HEK293 (cell line): ENCODE measurements at regions not wholly inside any gene's neighbourhood (a gene's known extent, or its start where the extent isn't known, plus 50 kb on each side); places are given as distances from the start of the nearest gene placed in this dataset.

Experiments used
- CTCF ChIA-PET: fragments of 350-600 bp; formaldehyde crosslinking; extraction: SDS; loops from one replicate; lab custom pipeline; 2021; ENCODE audit warnings: antibody characterized with exemption; lab: Yijun Ruan, JAX
- POLR2A ChIA-PET: fragments of 300-600 bp; formaldehyde crosslinking; extraction: SDS; loops from one replicate; lab custom pipeline; 2020; ENCODE audit warnings: antibody characterized with exemption, inconsistent platforms; lab: Yijun Ruan, JAX
- H3K27ac ChIP-seq: fragments of 200-500 bp; sonication (Bioruptor generic); 2 replicates; pipeline ENCODE4 v1.5.1; 2014; ENCODE audit warnings: low read depth, low read length, control low read depth, inconsistent platforms; ENCODE audit errors: extremely low read depth
- H3K36me3 ChIP-seq, 2 experiments: fragments of 200-500 bp in 1 of 2; sonication (Bioruptor generic) in 1 of 2; 1 replicate in 1 of 2; 2 replicates in 1 of 2; pipeline ENCODE4 v1.5.1; 2014 to 2017; ENCODE audit warnings: inconsistent platforms in 2 of 2, low read length in 2 of 2; ENCODE audit not compliant: control insufficient read depth in 2 of 2, insufficient read depth in 1 of 2
- H3K4me1 ChIP-seq: fragments of 200-500 bp; sonication (Bioruptor generic); 2 replicates; pipeline ENCODE4 v1.5.1; 2014; ENCODE audit warnings: mild to moderate bottlenecking, low read length, inconsistent platforms; ENCODE audit not compliant: control insufficient read depth, insufficient read depth
- H3K4me3 ChIP-seq: 2 replicates; pipeline ENCODE4 v1.5.1; 2011; ENCODE audit warnings: low read depth, mild to moderate bottlenecking, control low read depth, low read length, moderate library complexity
- H3K9me3 ChIP-seq: fragments of 200-500 bp; sonication (Bioruptor generic); 2 replicates; pipeline ENCODE4 v1.5.1; 2014; ENCODE audit warnings: low read depth, low read length, inconsistent platforms; ENCODE audit not compliant: control insufficient read depth, insufficient read depth
- GLIS1 ChIP-seq: fragments of 450-650 bp; formaldehyde crosslinking; IDR thresholded peaks from 2 replicates; pipeline ENCODE4 v1.5.1; 2016; ENCODE audit warnings: missing biosample characterization, missing genetic modification characterization
- HOXA7 ChIP-seq: sonication (generic); formaldehyde crosslinking; IDR thresholded peaks from 2 replicates; pipeline ENCODE4 v1.8.1; 2022; ENCODE audit warnings: missing genetic modification reagents, borderline replicate concordance
- HOXD13 ChIP-seq: sonication (generic); formaldehyde crosslinking; IDR thresholded peaks from 2 replicates; pipeline ENCODE4 v1.8.0; 2022; ENCODE audit warnings: missing genetic modification reagents, borderline replicate concordance
- KLF10 ChIP-seq: fragments of 450-650 bp; IDR thresholded peaks from 2 replicates; pipeline ENCODE4 v1.5.1; 2018; ENCODE audit warnings: missing biosample characterization, mild to moderate bottlenecking, missing genetic modification characterization
- KLF17 ChIP-seq: fragments of 450-650 bp; formaldehyde crosslinking; IDR thresholded peaks from 2 replicates; pipeline ENCODE4 v1.5.1; 2016; ENCODE audit warnings: missing biosample characterization, missing genetic modification characterization
- PRDM1 ChIP-seq: fragments of 450-650 bp; formaldehyde crosslinking; IDR thresholded peaks from 2 replicates; pipeline ENCODE4; 2016; ENCODE audit warnings: missing biosample characterization, missing genetic modification characterization
- ZNF16 ChIP-seq: fragments of 450-650 bp; formaldehyde crosslinking; IDR thresholded peaks from 2 replicates; pipeline ENCODE4 v1.5.1; 2016; ENCODE audit warnings: low read depth, missing biosample characterization, missing genetic modification characterization
- ZNF202 ChIP-seq: fragments of 450-650 bp; formaldehyde crosslinking; IDR thresholded peaks from 2 replicates; pipeline ENCODE4 v1.5.1; 2016; ENCODE audit warnings: missing biosample characterization, missing genetic modification characterization, borderline replicate concordance
- ZNF248 ChIP-seq: fragments of 450-650 bp; formaldehyde crosslinking; IDR thresholded peaks from 2 replicates; pipeline ENCODE4 v1.5.1; 2017; ENCODE audit warnings: missing biosample characterization, missing genetic modification characterization
- ZNF280C ChIP-seq: fragments of 450-650 bp; formaldehyde crosslinking; IDR thresholded peaks from 2 replicates; pipeline ENCODE4 v1.5.1; 2016; ENCODE audit warnings: missing biosample characterization, missing genetic modification characterization
- ZNF350 ChIP-seq: fragments of 450-650 bp; formaldehyde crosslinking; IDR thresholded peaks from 2 replicates; pipeline ENCODE4 v1.5.0; 2017; ENCODE audit warnings: missing biosample characterization, mild to moderate bottlenecking, missing genetic modification characterization
- ZNF404 ChIP-seq: fragments of 450-650 bp; formaldehyde crosslinking; IDR thresholded peaks from 2 replicates; pipeline ENCODE4 v1.5.1; 2017; ENCODE audit warnings: missing biosample characterization, missing genetic modification characterization
- ZNF501 ChIP-seq: fragments of 450-650 bp; formaldehyde crosslinking; IDR thresholded peaks from 2 replicates; pipeline ENCODE4 v1.5.1; 2016; ENCODE audit warnings: missing biosample characterization, missing genetic modification characterization
- ZNF518A ChIP-seq: fragments of 450-650 bp; formaldehyde crosslinking; conservative IDR thresholded peaks from 2 replicates; pipeline ENCODE4 v1.5.1; 2016; ENCODE audit warnings: low read depth, missing biosample characterization, missing genetic modification characterization
- ZNF530 ChIP-seq: fragments of 450-650 bp; formaldehyde crosslinking; IDR thresholded peaks from 2 replicates; pipeline ENCODE4 v1.5.1; 2016; ENCODE audit warnings: low read depth, missing biosample characterization, missing genetic modification characterization
- ZNF544 ChIP-seq: fragments of 450-650 bp; formaldehyde crosslinking; IDR thresholded peaks from 2 replicates; pipeline ENCODE4 v1.5.0; 2017; ENCODE audit warnings: missing biosample characterization, missing genetic modification characterization
- ZNF549 ChIP-seq: fragments of 450-650 bp; IDR thresholded peaks from 2 replicates; pipeline ENCODE4 v1.5.1; 2018; ENCODE audit warnings: missing biosample characterization, missing genetic modification characterization, mild to moderate bottlenecking, inconsistent platforms, moderate library complexity
- ZNF585B ChIP-seq: fragments of 450-650 bp; formaldehyde crosslinking; IDR thresholded peaks from 2 replicates; pipeline ENCODE4 v1.5.1; 2016; ENCODE audit warnings: missing biosample characterization, missing genetic modification characterization
- ZNF600 ChIP-seq: fragments of 450-650 bp; formaldehyde crosslinking; IDR thresholded peaks from 2 replicates; pipeline ENCODE4 v1.5.1; 2016; ENCODE audit warnings: missing biosample characterization, missing genetic modification characterization
- ZNF660 ChIP-seq: fragments of 450-650 bp; IDR thresholded peaks from 2 replicates; pipeline ENCODE4 v1.5.1; 2018; ENCODE audit warnings: missing biosample characterization, mild to moderate bottlenecking, missing genetic modification characterization
- TF ChIP-seq, protein P1 (sequence below): fragments of 450-650 bp; formaldehyde crosslinking; IDR thresholded peaks from 2 replicates; pipeline ENCODE4 v1.5.1; 2017; ENCODE audit warnings: missing biosample characterization, missing genetic modification characterization
- TF ChIP-seq, protein P2 (sequence below): IDR thresholded peaks from 2 replicates; pipeline ENCODE4 v1.6.1; 2011; ENCODE audit warnings: mild to moderate bottlenecking, low read depth, low read length, borderline replicate concordance
- TF ChIP-seq, protein P3 (sequence below): fragments of 450-650 bp; formaldehyde crosslinking; IDR thresholded peaks from 2 replicates; pipeline ENCODE4 v1.5.1; 2016; ENCODE audit warnings: missing biosample characterization, missing genetic modification characterization

DNA sequence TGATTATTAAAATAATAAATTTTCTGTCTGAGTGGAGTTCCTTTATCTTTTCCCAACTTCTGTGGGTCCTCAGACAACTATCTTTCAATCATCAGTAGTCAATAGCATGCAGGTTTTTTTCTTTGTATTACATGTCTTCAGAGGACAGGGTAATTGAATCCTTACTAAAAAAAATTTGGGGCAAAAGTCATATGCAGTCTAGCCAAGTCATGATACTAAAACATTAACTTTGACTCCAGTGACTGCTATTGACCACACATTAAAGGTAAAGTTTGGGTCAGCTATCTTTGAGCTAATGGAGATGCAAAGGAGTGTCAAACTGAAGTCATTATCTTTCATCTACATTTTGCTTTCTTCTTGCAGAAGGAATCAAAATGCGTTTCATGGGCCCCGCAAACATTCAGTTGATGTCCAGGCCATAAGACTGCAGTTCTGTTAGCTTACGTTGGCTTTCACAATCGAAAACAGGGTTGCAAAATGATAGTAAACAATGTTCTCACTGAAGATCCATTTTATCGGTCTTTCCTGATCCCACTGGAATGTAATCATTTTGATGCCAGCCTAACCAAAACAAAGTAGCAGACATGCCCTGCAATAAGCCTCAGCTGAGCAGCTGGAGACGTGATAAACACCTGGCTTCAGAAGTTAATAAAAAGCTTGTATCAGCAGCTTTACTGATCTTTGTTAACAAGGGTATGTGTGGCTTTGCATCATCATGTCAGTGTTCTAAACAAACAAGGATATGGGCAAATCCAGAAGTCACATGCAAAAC is 186.1 kb upstream of the PRLR start (continued):
- TF ChIP-seq, protein P1, sequence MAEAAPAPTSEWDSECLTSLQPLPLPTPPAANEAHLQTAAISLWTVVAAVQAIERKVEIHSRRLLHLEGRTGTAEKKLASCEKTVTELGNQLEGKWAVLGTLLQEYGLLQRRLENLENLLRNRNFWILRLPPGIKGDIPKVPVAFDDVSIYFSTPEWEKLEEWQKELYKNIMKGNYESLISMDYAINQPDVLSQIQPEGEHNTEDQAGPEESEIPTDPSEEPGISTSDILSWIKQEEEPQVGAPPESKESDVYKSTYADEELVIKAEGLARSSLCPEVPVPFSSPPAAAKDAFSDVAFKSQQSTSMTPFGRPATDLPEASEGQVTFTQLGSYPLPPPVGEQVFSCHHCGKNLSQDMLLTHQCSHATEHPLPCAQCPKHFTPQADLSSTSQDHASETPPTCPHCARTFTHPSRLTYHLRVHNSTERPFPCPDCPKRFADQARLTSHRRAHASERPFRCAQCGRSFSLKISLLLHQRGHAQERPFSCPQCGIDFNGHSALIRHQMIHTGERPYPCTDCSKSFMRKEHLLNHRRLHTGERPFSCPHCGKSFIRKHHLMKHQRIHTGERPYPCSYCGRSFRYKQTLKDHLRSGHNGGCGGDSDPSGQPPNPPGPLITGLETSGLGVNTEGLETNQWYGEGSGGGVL: no peak
- TF ChIP-seq ZNF544 (tag by site-specific recombination) (no peak), ZNF660 (tag by site-specific recombination) (no peak), ZNF248 (tag by site-specific recombination) (no peak), ZNF549 (tag by site-specific recombination) (no peak), ZNF530 (no peak), ZNF600 (tag by site-specific recombination) (no peak), KLF17 (tag by site-specific recombination) (no peak), ZNF404 (tag by site-specific recombination) (no peak), HOXA7 (CRISPR knock-in tag) (no peak)

GRCh38 chr5:35415309-35415708 is 185.0 kb upstream of the PRLR start:
- POLR2A ChIA-PET: no interaction called here
- H3K4me1 ChIP-seq: no peaks in the 10 kb centered on the region
- no peaks in the 10 kb centered on the region for H3K9me3 ChIP-seq
- CTCF ChIA-PET: interaction anchor here (1.1 kb wide), 1 partner anchor 21 kb away, joined by 3 read pairs; no protein-coding TSS in a partner anchor
- H3K27ac ChIP-seq: no peak overlapping the region
- no peak overlapping the region for H3K4me3 ChIP-seq
- no peaks in the 10 kb centered on the region for H3K36me3 ChIP-seq
- no peak for TF ChIP-seq ZNF518A (tag by site-specific recombination)
- no peak for TF ChIP-seq ZNF350
- no peak for TF ChIP-seq ZNF585B (tag by site-specific recombination)
- TF ChIP-seq ZNF501 (tag by site-specific recombination): no peak
- TF ChIP-seq ZNF16 (tag by site-specific recombination): no peak
- no peak for TF ChIP-seq ZNF544 (tag by site-specific recombination)
- no peak for TF ChIP-seq KLF10 (tag by site-specific recombination)
- TF ChIP-seq PRDM1 (tag by site-specific recombination): no peak
- TF ChIP-seq ZNF280C: no peak
- no peak for TF ChIP-seq HOXD13 (CRISPR knock-in tag)
- TF ChIP-seq GLIS1: no peak
- TF ChIP-seq, protein P2, sequence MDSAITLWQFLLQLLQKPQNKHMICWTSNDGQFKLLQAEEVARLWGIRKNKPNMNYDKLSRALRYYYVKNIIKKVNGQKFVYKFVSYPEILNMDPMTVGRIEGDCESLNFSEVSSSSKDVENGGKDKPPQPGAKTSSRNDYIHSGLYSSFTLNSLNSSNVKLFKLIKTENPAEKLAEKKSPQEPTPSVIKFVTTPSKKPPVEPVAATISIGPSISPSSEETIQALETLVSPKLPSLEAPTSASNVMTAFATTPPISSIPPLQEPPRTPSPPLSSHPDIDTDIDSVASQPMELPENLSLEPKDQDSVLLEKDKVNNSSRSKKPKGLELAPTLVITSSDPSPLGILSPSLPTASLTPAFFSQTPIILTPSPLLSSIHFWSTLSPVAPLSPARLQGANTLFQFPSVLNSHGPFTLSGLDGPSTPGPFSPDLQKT: no peak
- TF ChIP-seq ZNF202: no peak
- TF ChIP-seq, protein P3, sequence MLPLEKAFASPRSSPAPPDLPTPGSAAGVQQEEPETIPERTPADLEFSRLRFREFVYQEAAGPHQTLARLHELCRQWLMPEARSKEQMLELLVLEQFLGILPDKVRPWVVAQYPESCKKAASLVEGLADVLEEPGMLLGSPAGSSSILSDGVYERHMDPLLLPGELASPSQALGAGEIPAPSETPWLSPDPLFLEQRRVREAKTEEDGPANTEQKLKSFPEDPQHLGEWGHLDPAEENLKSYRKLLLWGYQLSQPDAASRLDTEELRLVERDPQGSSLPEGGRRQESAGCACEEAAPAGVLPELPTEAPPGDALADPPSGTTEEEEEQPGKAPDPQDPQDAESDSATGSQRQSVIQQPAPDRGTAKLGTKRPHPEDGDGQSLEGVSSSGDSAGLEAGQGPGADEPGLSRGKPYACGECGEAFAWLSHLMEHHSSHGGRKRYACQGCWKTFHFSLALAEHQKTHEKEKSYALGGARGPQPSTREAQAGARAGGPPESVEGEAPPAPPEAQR (tag by site-specific recombination): no peak
